KOPT-K1 (cell line): ENCODE measurements at regions not wholly inside any gene's neighbourhood (a gene's known extent, or its start where the extent isn't known, plus 50 kb on each side); places are given as distances from the start of the nearest gene placed in this dataset.
"Not testable (repeated sequence)": the region's sequence is repeated elsewhere in the genome, so short reads cannot be mapped to it uniquely, and the experiment has no call there.

Source experiments
- H3K27ac ChIP-seq: fragments of 200-600 bp; sonication (generic); 2 replicates; pipeline ENCODE4 v1.5.1; 2016; ENCODE audit warnings: antibody characterized with exemption, mild to moderate bottlenecking, low read depth, low read length; ENCODE audit not compliant: poor library complexity, severe bottlenecking
- H3K36me3 ChIP-seq: fragments of 200-600 bp; sonication (generic); 2 replicates; pipeline ENCODE4 v1.5.1; 2017; ENCODE audit warnings: antibody characterized with exemption, mild to moderate bottlenecking, low read length, moderate library complexity; ENCODE audit not compliant: insufficient read depth
- H3K9me3 ChIP-seq: fragments of 200-600 bp; sonication (generic); 2 replicates; pipeline ENCODE4 v1.5.1; 2017; ENCODE audit warnings: antibody characterized with exemption, low read length, mild to moderate bottlenecking; ENCODE audit not compliant: insufficient read depth, poor library complexity, severe bottlenecking

DNA sequence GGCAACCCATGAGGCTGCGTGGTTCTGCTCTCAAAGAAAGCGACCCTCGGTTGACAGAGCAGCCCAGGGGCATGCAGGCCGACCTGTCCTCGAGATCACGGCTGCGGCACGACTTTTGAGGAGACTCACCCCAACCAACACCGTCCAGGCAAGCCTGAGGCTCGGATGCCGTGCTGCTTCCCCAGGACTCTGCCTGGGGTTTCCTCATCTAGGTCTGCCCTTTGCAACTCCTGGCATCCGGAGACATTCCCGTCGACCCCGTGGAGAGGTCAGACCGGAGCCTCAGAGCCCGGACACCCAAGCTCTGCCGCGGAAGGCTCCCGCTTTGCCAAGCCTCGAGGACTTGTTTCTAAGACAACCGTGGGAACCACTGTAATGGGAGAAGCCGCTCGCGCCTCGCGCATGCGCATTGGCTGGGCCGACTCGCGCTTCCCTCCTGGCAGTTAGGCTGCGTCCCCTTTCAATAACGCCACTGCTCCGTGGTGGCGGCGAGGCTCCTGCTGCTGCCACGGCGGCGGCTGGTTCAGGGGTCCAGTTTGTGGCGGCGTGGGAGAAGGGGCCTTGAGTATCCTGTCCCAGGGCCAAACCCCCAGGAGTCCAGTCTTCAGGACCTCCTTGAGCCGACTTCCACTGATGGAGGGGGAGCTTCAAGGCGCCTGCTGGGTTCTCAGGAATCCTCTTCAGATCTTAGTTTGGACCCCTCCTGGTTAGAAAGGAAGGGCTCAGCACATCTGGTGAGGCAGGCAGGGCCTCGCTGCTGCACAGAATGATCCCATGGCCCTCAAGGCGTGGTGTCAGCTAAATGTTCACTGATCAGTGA lies 101.7 kb upstream of the ZNF337 start:
- H3K36me3 ChIP-seq, H3K27ac ChIP-seq, H3K9me3 ChIP-seq: not testable (repeated sequence)

- H3K36me3 ChIP-seq, H3K9me3 ChIP-seq, H3K27ac ChIP-seq: not testable (repeated sequence)
Measured at GRCh38 chr20:25797062-25797461, 100.4 kb upstream of the ZNF337 start.

GRCh38 chr20:25777241-25777640 lies 80.6 kb upstream of the ZNF337 start:
- H3K9me3 ChIP-seq, H3K27ac ChIP-seq, H3K36me3 ChIP-seq: not testable (repeated sequence)

GRCh38 chr20:25774711-25775110 lies 78.1 kb upstream of the ZNF337 start:
- not testable (repeated sequence) for H3K27ac ChIP-seq, H3K9me3 ChIP-seq, H3K36me3 ChIP-seq

- H3K9me3 ChIP-seq, H3K36me3 ChIP-seq, H3K27ac ChIP-seq: not testable (repeated sequence)
Measured at GRCh38 chr20:25774203-25774602, 77.5 kb upstream of the ZNF337 start.

DNA sequence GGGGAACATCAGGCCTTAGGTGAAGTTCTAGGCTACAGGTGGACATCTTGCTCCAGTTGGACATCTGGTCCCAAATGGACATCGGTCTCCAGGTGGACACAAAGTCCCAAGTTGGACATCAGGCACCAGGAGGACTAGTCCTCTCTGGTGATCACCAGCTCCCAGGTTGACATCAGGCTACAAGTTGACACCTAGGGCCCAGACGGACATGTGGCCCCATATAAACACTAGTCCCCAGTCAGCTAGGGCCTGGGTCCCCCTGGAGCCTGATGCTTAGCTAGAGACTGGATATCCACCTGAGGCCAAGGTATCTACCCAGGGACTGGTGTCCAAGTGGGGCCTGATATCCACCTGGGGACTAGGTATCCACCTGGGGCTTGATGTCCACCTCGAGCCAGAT lies 75.8 kb upstream of the ZNF337 start:
- H3K36me3 ChIP-seq, H3K9me3 ChIP-seq, H3K27ac ChIP-seq: not testable (repeated sequence)

DNA sequence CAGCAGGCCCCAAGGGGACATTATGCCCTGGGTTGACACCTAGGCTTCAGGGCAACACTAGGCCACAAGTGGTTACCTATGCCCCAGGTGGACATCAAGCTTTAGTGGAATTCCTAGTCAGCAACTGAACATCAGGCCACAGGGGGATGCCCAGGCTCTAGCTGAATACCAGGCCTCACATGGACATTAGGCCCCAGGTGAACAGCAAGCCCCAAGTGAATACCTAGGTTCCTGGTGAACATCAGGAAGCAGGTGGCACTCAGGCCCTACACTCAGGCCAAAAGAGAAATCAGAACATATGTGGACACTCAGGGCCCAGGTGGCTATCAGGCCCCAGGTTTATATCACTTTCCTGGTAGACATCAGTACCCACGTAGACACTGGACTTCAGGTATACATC lies 75.2 kb upstream of the ZNF337 start:
- not testable (repeated sequence) for H3K27ac ChIP-seq, H3K36me3 ChIP-seq, H3K9me3 ChIP-seq

GRCh38 chr20:25761596-25761995 lies 64.9 kb upstream of the ZNF337 start:
- no peaks in the 10 kb centered on the region for H3K36me3 ChIP-seq
- no peak overlapping the region for H3K27ac ChIP-seq
- no peaks in the 10 kb centered on the region for H3K9me3 ChIP-seq

DNA sequence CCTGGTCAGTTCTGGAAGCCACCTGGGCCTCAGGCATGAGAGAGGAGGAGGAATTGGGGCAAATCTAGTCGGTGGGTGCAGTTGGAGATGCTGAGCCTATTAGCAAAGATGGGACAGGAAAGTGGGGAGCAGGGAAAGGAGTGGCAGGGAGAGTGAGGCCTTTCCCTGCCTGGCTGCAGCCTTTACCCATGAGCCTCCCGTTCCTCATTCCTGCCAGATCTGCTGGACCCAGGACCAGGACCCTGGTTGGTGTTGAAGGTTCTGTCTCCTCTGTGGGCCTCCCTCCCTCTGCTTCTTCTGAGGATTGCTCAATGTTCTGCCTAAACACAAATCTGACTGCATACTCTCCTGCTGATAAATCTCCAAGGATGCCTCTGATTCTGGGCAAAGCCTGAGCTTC lies 64.4 kb upstream of the ZNF337 start:
- not testable (repeated sequence) for H3K36me3 ChIP-seq, H3K27ac ChIP-seq, H3K9me3 ChIP-seq

GRCh38 chr20:25750765-25751696 lies 54.4 kb upstream of the ZNF337 start:
- Histone ChIP-seq H3K36me3 (no peaks in the 10 kb centered on the region), H3K27ac (no peak overlapping the region), H3K9me3 (no peaks in the 10 kb centered on the region)

DNA sequence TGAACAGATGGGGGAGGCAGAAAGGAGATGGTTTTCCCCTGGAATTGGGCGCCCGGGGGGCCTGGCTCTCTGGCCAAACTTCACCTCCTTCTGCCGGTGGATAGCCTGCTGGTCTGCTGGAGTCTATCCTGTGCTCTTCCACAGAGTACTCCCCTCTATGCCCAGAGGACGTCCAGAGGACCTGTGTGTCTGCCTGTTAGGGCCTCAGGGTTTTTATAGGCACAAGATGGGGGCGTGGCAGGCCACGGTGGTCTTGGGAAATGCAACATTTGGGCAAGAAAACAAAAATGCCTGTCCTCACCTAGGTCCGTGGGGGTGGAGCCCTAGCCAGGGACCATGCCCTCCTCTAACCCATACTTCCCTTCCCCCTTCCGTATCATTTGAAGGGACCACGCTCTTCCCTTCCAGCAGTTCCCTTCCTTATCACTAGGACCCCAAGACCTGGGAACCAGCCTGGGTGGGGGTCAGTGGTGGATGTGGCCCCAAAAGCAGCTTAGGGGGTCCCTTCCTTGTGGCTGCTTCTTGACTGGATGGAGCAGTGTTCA lies 53.6 kb upstream of the ZNF337 start:
- no peak overlapping the region for H3K27ac ChIP-seq
- H3K9me3 ChIP-seq = no peaks in the 10 kb centered on the region
- no peaks in the 10 kb centered on the region for H3K36me3 ChIP-seq

DNA sequence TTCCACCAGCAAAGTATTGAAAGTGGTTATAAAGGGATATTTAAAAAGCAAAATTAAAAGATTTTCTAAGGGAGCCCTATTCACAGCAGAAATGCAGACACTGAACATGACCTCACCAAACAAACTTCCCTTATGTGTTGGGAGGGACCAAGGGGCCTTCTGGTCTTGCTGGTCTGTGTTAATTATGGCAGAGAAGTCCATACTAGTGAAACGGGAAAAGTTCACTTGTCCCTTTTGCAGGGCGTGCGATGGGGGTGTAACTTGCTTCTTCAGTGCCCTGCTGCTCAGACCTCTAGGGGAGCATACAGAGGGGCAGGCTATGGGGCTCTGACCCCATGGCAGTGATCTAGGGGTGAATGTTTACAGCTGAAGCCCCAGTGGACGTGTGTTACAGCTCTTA lies 53.0 kb upstream of the ZNF337 start:
- no peaks in the 10 kb centered on the region for H3K9me3 ChIP-seq
- H3K27ac ChIP-seq = no peak overlapping the region
- H3K36me3 ChIP-seq = no peaks in the 10 kb centered on the region
